ENCODE measurements at regions not wholly inside any gene's neighbourhood (a gene's known extent, or its start where the extent isn't known, plus 50 kb on each side); places are given as distances from the start of the nearest gene placed in this dataset.

DNA sequence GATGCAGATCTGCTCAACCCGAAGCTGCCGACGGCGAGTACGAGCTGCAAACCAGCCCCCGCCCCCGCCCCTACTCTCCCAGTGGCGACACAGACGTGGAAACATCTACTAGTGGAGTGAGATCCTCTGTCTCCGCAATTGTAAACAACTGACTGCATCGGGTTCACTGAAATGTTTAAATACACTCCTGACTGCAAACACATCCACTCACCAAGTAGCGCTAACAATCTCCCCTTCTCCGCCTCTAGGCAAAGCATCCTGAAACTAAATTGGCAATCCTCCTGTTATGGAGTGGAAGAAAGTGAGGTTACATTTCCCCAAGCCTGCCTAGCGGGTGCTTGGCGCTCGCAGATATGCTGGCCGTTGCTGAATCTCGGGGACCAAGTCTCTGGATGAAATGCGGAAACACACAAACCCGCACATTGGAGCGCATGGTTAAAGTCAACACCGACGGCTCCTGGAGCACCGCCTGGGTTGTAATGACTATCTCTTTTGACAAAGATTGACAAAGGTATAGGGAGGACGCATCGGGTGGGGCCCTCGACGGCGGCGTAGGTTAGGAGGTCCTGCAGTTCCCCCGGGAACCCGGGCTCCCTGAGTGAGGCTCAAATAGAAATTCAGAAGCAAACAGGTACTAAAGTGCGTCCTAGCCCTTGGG, 117.0 kb upstream of the TEX13C start:
- ATAC-seq = no peak
- TF ChIP-seq, protein P1, sequence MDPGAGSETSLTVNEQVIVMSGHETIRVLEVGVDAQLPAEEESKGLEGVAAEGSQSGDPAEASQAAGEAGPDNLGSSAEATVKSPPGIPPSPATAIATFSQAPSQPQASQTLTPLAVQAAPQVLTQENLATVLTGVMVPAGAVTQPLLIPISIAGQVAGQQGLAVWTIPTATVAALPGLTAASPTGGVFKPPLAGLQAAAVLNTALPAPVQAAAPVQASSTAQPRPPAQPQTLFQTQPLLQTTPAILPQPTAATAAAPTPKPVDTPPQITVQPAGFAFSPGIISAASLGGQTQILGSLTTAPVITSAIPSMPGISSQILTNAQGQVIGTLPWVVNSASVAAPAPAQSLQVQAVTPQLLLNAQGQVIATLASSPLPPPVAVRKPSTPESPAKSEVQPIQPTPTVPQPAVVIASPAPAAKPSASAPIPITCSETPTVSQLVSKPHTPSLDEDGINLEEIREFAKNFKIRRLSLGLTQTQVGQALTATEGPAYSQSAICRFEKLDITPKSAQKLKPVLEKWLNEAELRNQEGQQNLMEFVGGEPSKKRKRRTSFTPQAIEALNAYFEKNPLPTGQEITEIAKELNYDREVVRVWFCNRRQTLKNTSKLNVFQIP (CRISPR knock-in tag; IDR thresholded peaks at IDR 0.05; ENCODE audit: borderline replicate concordance, low read depth) = no peak
- no peak for TF ChIP-seq ZFP30 (CRISPR knock-in tag; IDR thresholded peaks at IDR 0.05)
- TF ChIP-seq OSR1 (CRISPR knock-in tag; IDR thresholded peaks at IDR 0.05) = no peak
- no peak for TF ChIP-seq ISL1 (CRISPR knock-in tag; IDR thresholded peaks at IDR 0.05)

DNA sequence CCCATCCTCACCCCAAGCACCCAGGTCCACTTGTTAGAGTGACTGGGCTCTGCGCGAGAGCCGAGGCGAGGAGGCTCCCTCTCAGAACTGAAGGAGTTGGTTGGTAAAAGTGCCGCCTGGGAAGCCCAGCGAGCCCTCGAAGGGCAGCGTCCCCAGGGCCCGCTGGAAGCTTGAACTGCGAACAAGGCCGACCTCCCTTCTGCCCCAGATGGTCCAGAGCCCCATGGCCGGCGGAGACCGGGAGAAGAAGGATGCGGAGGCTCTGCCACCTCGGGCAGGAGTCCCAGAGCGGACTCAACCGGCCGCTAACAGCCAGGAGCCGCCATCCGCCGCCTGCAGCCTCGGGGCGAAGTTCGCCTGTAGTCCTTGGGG, 116.3 kb upstream of the TEX13C start:
- ATAC-seq = no peak
- TF ChIP-seq ZNF70 (CRISPR knock-in tag; IDR thresholded peaks at IDR 0.05) = no peak
- no peak for TF ChIP-seq ZNF565 (CRISPR knock-in tag; conservative IDR thresholded peaks at IDR 0.05; ENCODE audit: low read depth)
- no peak for TF ChIP-seq ESRRG (CRISPR knock-in tag; IDR thresholded peaks at IDR 0.05)
- no peak for TF ChIP-seq TOX (CRISPR knock-in tag; IDR thresholded peaks at IDR 0.05; ENCODE audit: borderline replicate concordance)
- no peak for TF ChIP-seq ZNF8 (CRISPR knock-in tag; IDR thresholded peaks at IDR 0.05)
- TF ChIP-seq CSDC2 (CRISPR knock-in tag; IDR thresholded peaks at IDR 0.05) = no peak
- no peak for TF ChIP-seq ARNTL (CRISPR knock-in tag; IDR thresholded peaks at IDR 0.05; ENCODE audit: borderline replicate concordance, low read depth)
- TF ChIP-seq RARB (CRISPR knock-in tag; IDR thresholded peaks at IDR 0.05) = no peak
- no peak for TF ChIP-seq ZFP30 (CRISPR knock-in tag; IDR thresholded peaks at IDR 0.05)
- no peak for TF ChIP-seq TCF4 (CRISPR knock-in tag; IDR thresholded peaks at IDR 0.05; ENCODE audit: borderline replicate concordance)
- no peak for TF ChIP-seq SNAI2 (CRISPR knock-in tag; IDR thresholded peaks at IDR 0.05)
- no peak for TF ChIP-seq PATZ1 (CRISPR knock-in tag; IDR thresholded peaks at IDR 0.05; ENCODE audit: borderline replicate concordance)
- TF ChIP-seq, protein P1 (CRISPR knock-in tag; IDR thresholded peaks at IDR 0.05; ENCODE audit: borderline replicate concordance, low read depth) = no peak
- no peak for TF ChIP-seq ISL1 (CRISPR knock-in tag; IDR thresholded peaks at IDR 0.05)
- no peak for TF ChIP-seq ZC3H10 (CRISPR knock-in tag; IDR thresholded peaks at IDR 0.05)
- no peak for TF ChIP-seq ZFP3 (CRISPR knock-in tag; IDR thresholded peaks at IDR 0.05)
- TF ChIP-seq PPARA (CRISPR knock-in tag; IDR thresholded peaks at IDR 0.05; ENCODE audit: borderline replicate concordance) = no peak
- TF ChIP-seq GLIS3 (CRISPR knock-in tag; IDR thresholded peaks at IDR 0.05) = no peak
- TF ChIP-seq, protein P2, sequence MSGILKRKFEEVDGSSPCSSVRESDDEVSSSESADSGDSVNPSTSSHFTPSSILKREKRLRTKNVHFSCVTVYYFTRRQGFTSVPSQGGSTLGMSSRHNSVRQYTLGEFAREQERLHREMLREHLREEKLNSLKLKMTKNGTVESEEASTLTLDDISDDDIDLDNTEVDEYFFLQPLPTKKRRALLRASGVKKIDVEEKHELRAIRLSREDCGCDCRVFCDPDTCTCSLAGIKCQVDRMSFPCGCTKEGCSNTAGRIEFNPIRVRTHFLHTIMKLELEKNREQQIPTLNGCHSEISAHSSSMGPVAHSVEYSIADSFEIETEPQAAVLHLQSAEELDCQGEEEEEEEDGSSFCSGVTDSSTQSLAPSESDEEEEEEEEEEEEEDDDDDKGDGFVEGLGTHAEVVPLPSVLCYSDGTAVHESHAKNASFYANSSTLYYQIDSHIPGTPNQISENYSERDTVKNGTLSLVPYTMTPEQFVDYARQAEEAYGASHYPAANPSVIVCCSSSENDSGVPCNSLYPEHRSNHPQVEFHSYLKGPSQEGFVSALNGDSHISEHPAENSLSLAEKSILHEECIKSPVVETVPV (CRISPR knock-in tag; IDR thresholded peaks at IDR 0.05) = no peak
- TF ChIP-seq TSHZ2 (CRISPR knock-in tag; IDR thresholded peaks at IDR 0.05) = no peak

Measured in SK-N-SH treated with all-trans-retinoic acid at 6 μM for 48 hours (cell line).